HG03064 (cell line): ENCODE measurements at regions not wholly inside any gene's neighbourhood (a gene's known extent, or its start where the extent isn't known, plus 50 kb on each side); places are given as distances from the start of the nearest gene placed in this dataset.

ENCODE experiments used
- ATAC-seq: cut with Tn5 transposase; IDR thresholded peaks from one replicate; pipeline ENCODE4 v1.9.1; 2021; ENCODE audit warnings: low read depth; ENCODE audit not compliant: unreplicated experiment

- no peak for ATAC-seq
Observed at GRCh38 chr10:128859738-128860386, 607.2 kb upstream of the MGMT start.

GRCh38 chr10:128860574-128860973, 606.5 kb upstream of the MGMT start:
- ATAC-seq = no peak

- no peak for ATAC-seq
Observed at GRCh38 chr10:128861018-128861901, 605.8 kb upstream of the MGMT start.

GRCh38 chr10:128863411-128863810, 603.6 kb upstream of the MGMT start:
- no peak for ATAC-seq

- no peak for ATAC-seq
Observed at GRCh38 chr10:128863823-128864405, 603.1 kb upstream of the MGMT start.

- ATAC-seq = no peak
Observed at GRCh38 chr10:128864554-128865295, 602.3 kb upstream of the MGMT start.

GRCh38 chr10:128865436-128866195, 601.4 kb upstream of the MGMT start:
- ATAC-seq = no peak

- no peak for ATAC-seq
Observed at GRCh38 chr10:128866551-128866950, 600.5 kb upstream of the MGMT start.

GRCh38 chr10:128867210-128867609, 599.8 kb upstream of the MGMT start:
- no peak for ATAC-seq

- ATAC-seq = no peak
Observed at GRCh38 chr10:128867819-128868218, 599.2 kb upstream of the MGMT start.

- no peak for ATAC-seq
Observed at GRCh38 chr10:128868481-128868880, 598.6 kb upstream of the MGMT start.

GRCh38 chr10:128869101-128869749, 597.8 kb upstream of the MGMT start:
- ATAC-seq = no peak

GRCh38 chr10:128870830-128871597, 596.0 kb upstream of the MGMT start:
- ATAC-seq = no peak

GRCh38 chr10:128871671-128872231, 595.3 kb upstream of the MGMT start:
- no peak for ATAC-seq

- ATAC-seq = no peak
Observed at GRCh38 chr10:128873411-128874054, 593.5 kb upstream of the MGMT start.

GRCh38 chr10:128874331-128874730, 592.7 kb upstream of the MGMT start:
- ATAC-seq = no peak

GRCh38 chr10:128875030-128875744, 591.9 kb upstream of the MGMT start:
- ATAC-seq = no peak
